ENCODE measurements at regions not wholly inside any gene's neighbourhood (a gene's known extent, or its start where the extent isn't known, plus 50 kb on each side); places are given as distances from the start of the nearest gene placed in this dataset.
"Not testable (repeated sequence)": the region's sequence is repeated elsewhere in the genome, so short reads cannot be mapped to it uniquely, and the experiment has no call there.

- DNase-seq (ENCODE audit: low read depth) (no peak), FAIRE-seq (no peak)
- Histone ChIP-seq H3K27me3 (ENCODE audit: control insufficient read depth, insufficient read depth, low read length) (no peaks in the 10 kb centered on the region), H3K4me3 (ENCODE audit: low read depth, low read length) (no peak overlapping the region), H3K36me3 (ENCODE audit: control insufficient read depth, insufficient read depth, low read length) (no peaks in the 10 kb centered on the region)
- no peak for TF ChIP-seq CTCF (IDR thresholded peaks at IDR 0.05; ENCODE audit: insufficient read depth, low read length, severe bottlenecking)
These were observed 83.3 kb upstream of the HTR2C start for GRCh38 chrX:114500622-114501021.

GRCh38 chrX:114508756-114509155, 75.1 kb upstream of the HTR2C start:
- no peaks in the 10 kb centered on the region for H3K36me3 ChIP-seq (ENCODE audit: control insufficient read depth, insufficient read depth, low read length)
- no peak overlapping the region for H3K4me3 ChIP-seq (ENCODE audit: low read depth, low read length)
- DNase-seq (ENCODE audit: low read depth) (peak; percentile 50), FAIRE-seq (no peak)
- H3K27me3 ChIP-seq (ENCODE audit: control insufficient read depth, insufficient read depth, low read length): no peaks in the 10 kb centered on the region
- TF ChIP-seq CTCF (IDR thresholded peaks at IDR 0.05; ENCODE audit: insufficient read depth, low read length, severe bottlenecking): no peak

GRCh38 chrX:114519524-114519923, 64.4 kb upstream of the HTR2C start:
- DNase-seq (ENCODE audit: low read depth): no peak
- Histone ChIP-seq H3K36me3 (ENCODE audit: control insufficient read depth, insufficient read depth, low read length) (no peaks in the 10 kb centered on the region), H3K27me3 (ENCODE audit: control insufficient read depth, insufficient read depth, low read length) (no peaks in the 10 kb centered on the region), H3K4me3 (ENCODE audit: low read depth, low read length) (no peak overlapping the region)
- no peak for TF ChIP-seq CTCF (IDR thresholded peaks at IDR 0.05; ENCODE audit: insufficient read depth, low read length, severe bottlenecking)
- FAIRE-seq: no peak

- DNase-seq (ENCODE audit: low read depth); H3K4me3 ChIP-seq (ENCODE audit: low read depth, low read length); FAIRE-seq: not testable (repeated sequence)
These were observed 63.2 kb upstream of the HTR2C start for GRCh38 chrX:114520701-114521100.

GRCh38 chrX:114532111-114532805, 51.6 kb upstream of the HTR2C start:
- Histone ChIP-seq H3K36me3 (ENCODE audit: control insufficient read depth, insufficient read depth, low read length) (no peaks in the 10 kb centered on the region), H3K4me3 (ENCODE audit: low read depth, low read length) (no peak overlapping the region), H3K27me3 (ENCODE audit: control insufficient read depth, insufficient read depth, low read length) (no peaks in the 10 kb centered on the region)
- no peak for TF ChIP-seq CTCF (IDR thresholded peaks at IDR 0.05; ENCODE audit: insufficient read depth, low read length, severe bottlenecking)
- DNase-seq (ENCODE audit: low read depth) (no peak), FAIRE-seq (no peak)

More at GRCh38 chrX:114520701-114521100, 63.2 kb upstream of the HTR2C start:
- not testable (repeated sequence) for H3K36me3 ChIP-seq (ENCODE audit: control insufficient read depth, insufficient read depth, low read length); H3K27me3 ChIP-seq (ENCODE audit: control insufficient read depth, insufficient read depth, low read length)

All from bronchial epithelial cell (primary cell).